IMR-90 (cell line): ENCODE measurements at regions not wholly inside any gene's neighbourhood (a gene's known extent, or its start where the extent isn't known, plus 50 kb on each side); places are given as distances from the start of the nearest gene placed in this dataset.

Source experiments
- ATAC-seq: fragments of 200-7000 bp; cut with Tn5 transposase; 2 replicates; pipeline ENCODE4 v1.9.1; 2020; ENCODE audit warnings: low read depth, mild to moderate bottlenecking, moderate library complexity
- BruUV-seq: library from RNA; stranded (reverse); fragments of 400-500 nt; replicated peaks from 2 replicates; lab custom pipeline; 2021; lab: Mats Ljungman, UMichigan
- CTCF ChIA-PET: fragments of 300-600 bp; formaldehyde crosslinking; extraction: SDS; loops from one replicate; lab custom pipeline; 2021; ENCODE audit warnings: antibody characterized with exemption; lab: Yijun Ruan, JAX
- POLR2A ChIA-PET: fragments of 300-600 bp; sonication (Branson Sonifier 250); formaldehyde crosslinking; loops from one replicate; lab custom pipeline; 2022; ENCODE audit warnings: antibody characterized with exemption; ENCODE audit not compliant: unreplicated experiment; lab: Charles Lee
- DNase-seq: peaks from one replicate; pipeline ENCODE4 v3.0.0; 2013
- H2AFZ ChIP-seq: replicated peaks from 2 replicates; pipeline ENCODE3; 2013; ENCODE audit warnings: low read length, mild to moderate bottlenecking; ENCODE audit not compliant: poor library complexity
- H2AK5ac ChIP-seq: 2 replicates; pipeline ENCODE4 v1.6.1; 2013; ENCODE audit warnings: low read depth, low read length, inconsistent platforms
- H2AK9ac ChIP-seq: replicated peaks from 2 replicates; pipeline ENCODE3; 2013; ENCODE audit warnings: mild to moderate bottlenecking, low read depth, low read length, moderate library complexity; ENCODE audit not compliant: poor library complexity
- H2BK120ac ChIP-seq: 2 replicates; pipeline ENCODE4 v1.6.1; 2013; ENCODE audit warnings: low read depth, low read length, inconsistent platforms
- H2BK15ac ChIP-seq: 3 replicates; pipeline ENCODE4 v1.6.1; 2013; ENCODE audit warnings: low read depth, low read length, inconsistent platforms
- H2BK20ac ChIP-seq: 2 replicates; pipeline ENCODE4 v1.6.1; 2013; ENCODE audit warnings: low read depth, mild to moderate bottlenecking, inconsistent platforms, low read length, moderate library complexity
- H2BK5ac ChIP-seq: 2 replicates; pipeline ENCODE4 v1.6.1; 2013; ENCODE audit warnings: mild to moderate bottlenecking, low read depth, low read length, inconsistent platforms; ENCODE audit not compliant: poor library complexity, severe bottlenecking
- H3K14ac ChIP-seq: replicated peaks from 2 replicates; pipeline ENCODE4 v1.6.1; 2013; ENCODE audit warnings: low read depth, low read length, inconsistent platforms
- H3K18ac ChIP-seq: 2 replicates; pipeline ENCODE4 v1.6.1; 2013; ENCODE audit warnings: low read depth, low read length, control low read depth
- H3K23ac ChIP-seq: 2 replicates; pipeline ENCODE4 v1.6.1; 2013; ENCODE audit warnings: low read depth, low read length, inconsistent platforms
- H3K27ac ChIP-seq: 2 replicates; pipeline ENCODE4 v1.5.1; 2013; ENCODE audit warnings: mild to moderate bottlenecking, control low read depth, low read length; ENCODE audit not compliant: insufficient read depth
- H3K27me3 ChIP-seq: 2 replicates; pipeline ENCODE4 v1.6.1; 2013; ENCODE audit warnings: low read length; ENCODE audit not compliant: control insufficient read depth, insufficient read depth
- H3K36me3 ChIP-seq: 2 replicates; pipeline ENCODE4 v1.6.1; 2013; ENCODE audit warnings: low read length, mixed read lengths; ENCODE audit not compliant: control insufficient read depth, insufficient read depth
- H3K4ac ChIP-seq: 2 replicates; pipeline ENCODE4 v1.6.1; 2013; ENCODE audit warnings: low read depth, low read length, inconsistent platforms
- H3K4me1 ChIP-seq: 2 replicates; pipeline ENCODE4 v1.6.1; 2013; ENCODE audit warnings: low read length, mixed read lengths; ENCODE audit not compliant: control insufficient read depth, insufficient read depth
- H3K4me2 ChIP-seq: 2 replicates; pipeline ENCODE4 v1.6.1; 2013; ENCODE audit warnings: low read depth, mild to moderate bottlenecking, control low read depth, low read length, moderate library complexity
- H3K4me3 ChIP-seq: 2 replicates; pipeline ENCODE4 v1.5.1; 2013; ENCODE audit warnings: low read depth, mild to moderate bottlenecking, control low read depth, low read length, moderate library complexity; ENCODE audit not compliant: insufficient read depth
- H3K56ac ChIP-seq: 2 replicates; pipeline ENCODE4 v1.6.1; 2013; ENCODE audit warnings: low read length, inconsistent platforms; ENCODE audit not compliant: insufficient read depth; ENCODE audit errors: extremely low read depth
- H3K79me1 ChIP-seq, 2 experiments: 2 replicates each; pipeline ENCODE4 v1.6.1; 2013; ENCODE audit warnings: low read length in 2 of 2, inconsistent platforms in 1 of 2, low read depth in 1 of 2
- H3K9ac ChIP-seq: 2 replicates; pipeline ENCODE4 v1.6.1; 2013; ENCODE audit warnings: low read depth, low read length, control low read depth
- H3K9me1 ChIP-seq: 2 replicates; pipeline ENCODE4 v1.6.1; 2013; ENCODE audit warnings: low read length, inconsistent platforms; ENCODE audit not compliant: insufficient read depth
- H3K9me3 ChIP-seq: 2 replicates; pipeline ENCODE4 v1.6.1; 2013; ENCODE audit warnings: low read length; ENCODE audit not compliant: control insufficient read depth, insufficient read depth
- H4K20me1 ChIP-seq: 2 replicates; pipeline ENCODE4 v1.6.1; 2013; ENCODE audit warnings: low read length, inconsistent platforms; ENCODE audit not compliant: insufficient read depth
- H4K5ac ChIP-seq: 2 replicates; pipeline ENCODE4 v1.6.1; 2013; ENCODE audit warnings: mild to moderate bottlenecking, low read depth, low read length, control low read depth
- H4K8ac ChIP-seq, 2 experiments: 2 replicates each; pipeline ENCODE4 v1.6.1; 2013; ENCODE audit warnings: low read depth in 2 of 2, low read length in 2 of 2, control low read depth in 1 of 2, inconsistent platforms in 1 of 2
- H4K91ac ChIP-seq: 2 replicates; pipeline ENCODE4 v1.6.1; 2013; ENCODE audit warnings: low read depth, low read length, inconsistent platforms; ENCODE audit not compliant: insufficient read depth
- BHLHE40 ChIP-seq: fragments of 150-350 bp; IDR thresholded peaks from 2 replicates; pipeline ENCODE4 v1.6.1; 2016; ENCODE audit warnings: mild to moderate bottlenecking, low read depth, low read length
- CHD1 ChIP-seq: IDR thresholded peaks from 2 replicates; pipeline ENCODE4 v1.6.1; 2012; ENCODE audit warnings: low read depth, low read length, improper control_type of control experiment
- FOS ChIP-seq: fragments of 150-350 bp; IDR thresholded peaks from 2 replicates; pipeline ENCODE4 v1.6.1; 2016; ENCODE audit warnings: low read depth, low read length
- MAZ ChIP-seq: IDR thresholded peaks from 2 replicates; pipeline ENCODE4 v1.6.1; 2012; ENCODE audit warnings: low read depth, mild to moderate bottlenecking, low read length, improper control_type of control experiment, moderate library complexity, borderline replicate concordance
- MXI1 ChIP-seq: IDR thresholded peaks from 2 replicates; pipeline ENCODE4 v1.6.1; 2012; ENCODE audit warnings: low read depth, mild to moderate bottlenecking, low read length, moderate library complexity, borderline replicate concordance
- NFE2L2 ChIP-seq: fragments of 150-350 bp; IDR thresholded peaks from 2 replicates; pipeline ENCODE4 v1.6.1; 2016; ENCODE audit warnings: low read depth, mild to moderate bottlenecking, low read length
- RCOR1 ChIP-seq: IDR thresholded peaks from 2 replicates; pipeline ENCODE4 v1.6.1; 2012; ENCODE audit warnings: mild to moderate bottlenecking, low read length, improper control_type of control experiment; ENCODE audit not compliant: insufficient replicate concordance
- RFX5 ChIP-seq: IDR thresholded peaks from 2 replicates; pipeline ENCODE4 v1.8.0; 2012; ENCODE audit warnings: low read depth, mild to moderate bottlenecking, low read length, moderate library complexity
- SMC3 ChIP-seq: fragments of 150-350 bp; IDR thresholded peaks from 2 replicates; pipeline ENCODE4 v1.6.1; 2016; ENCODE audit warnings: low read depth, mild to moderate bottlenecking, antibody characterized with exemption, low read length, moderate library complexity
- WGBS, 2 experiments: methylation state at CpG; one replicate each; pipeline versions ENCODE4 v1.1.5 to v1.1.7; 2013; ENCODE audit warnings: missing lambda C conversion rate in 2 of 2; ENCODE audit not compliant: insufficient read length in 1 of 2; ENCODE audit errors: extremely low coverage in 2 of 2; 5-methylcytosine and 5-hydroxymethylcytosine counted together
- dilution Hi-C: fragments of 300-500 bp; cut with HindIII; formaldehyde crosslinking; loops from one replicate; pipeline ENCODE4 v1.14.3; 2018; ENCODE audit warnings: low sequenced_read_pairs; ENCODE audit not compliant: unreplicated experiment
- in situ Hi-C: fragments of 300-500 bp; cut with MboI; formaldehyde crosslinking; loops from 3 replicates; pipeline ENCODE4 v1.14.3; 2019; ENCODE audit warnings: low sequenced_read_pairs, inconsistent platforms, mixed read lengths
- intact Hi-C: fragments of 100-400 bp; cut with micrococcal nuclease; formaldehyde crosslinking; loops from 2 replicates; pipeline ENCODE4 v1.10.0; 2022
- TF ChIP-seq, protein P1 (sequence below): conservative IDR thresholded peaks from 2 replicates; pipeline ENCODE4 v1.5.1; 2012; ENCODE audit warnings: mild to moderate bottlenecking, low read depth, low read length, improper control_type of control experiment
- TF ChIP-seq, protein P2 (sequence below): fragments of 150-350 bp; IDR thresholded peaks from 2 replicates; pipeline ENCODE4 v1.6.1; 2016; ENCODE audit warnings: low read depth, mild to moderate bottlenecking, low read length, moderate library complexity, borderline replicate concordance
- TF ChIP-seq, protein P3 (sequence below): fragments of 150-350 bp; IDR thresholded peaks from 2 replicates; pipeline ENCODE4 v1.6.1; 2017; ENCODE audit warnings: mild to moderate bottlenecking, antibody characterized with exemption, low read length, low read depth

DNA sequence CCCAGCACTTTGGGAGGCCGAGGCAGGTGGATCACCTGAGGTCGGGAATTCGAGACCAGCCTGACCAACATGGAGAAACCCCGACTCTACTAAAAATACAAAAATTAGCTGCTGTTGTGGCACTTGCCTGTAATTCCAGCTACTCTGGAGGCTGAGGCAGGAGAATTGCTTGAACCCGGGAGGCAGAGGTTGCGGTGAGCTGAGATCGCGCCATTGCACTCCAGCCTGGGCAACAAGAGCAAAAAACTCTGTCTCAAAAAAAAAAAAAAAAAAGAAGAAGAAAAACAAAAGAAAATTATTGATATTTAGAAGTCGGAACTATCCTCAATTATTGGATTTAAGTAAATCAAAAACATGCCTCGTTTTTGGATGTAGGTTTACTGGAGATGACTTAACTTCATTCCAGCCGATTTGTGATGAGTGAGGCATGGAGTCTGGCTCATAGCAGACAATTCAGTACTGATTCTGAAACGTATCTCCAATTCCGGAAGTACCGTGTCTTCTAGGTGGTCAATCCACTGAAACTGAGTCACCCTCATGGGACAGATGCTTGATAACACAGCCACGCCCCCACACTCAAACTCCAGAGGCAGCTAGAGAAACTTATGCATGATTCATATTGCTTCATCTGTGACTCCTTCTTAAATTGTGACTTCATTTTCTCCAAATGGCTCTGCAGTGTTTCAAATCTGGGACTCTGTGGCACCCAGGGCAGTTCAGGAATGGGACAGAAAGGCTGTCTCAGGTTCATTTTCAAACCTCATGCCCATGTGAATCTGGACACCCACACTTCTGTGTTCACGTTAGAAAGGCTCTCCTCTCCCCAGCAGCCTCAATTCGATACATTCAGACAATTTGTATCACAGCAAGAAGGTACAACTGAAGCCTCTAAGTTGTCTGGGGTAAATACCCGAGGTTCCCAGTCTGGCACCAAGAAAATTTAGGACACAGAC, 110.4 kb upstream of the ARMC2 start:
- DNase-seq, result peak; percentile 99
- Histone ChIP-seq H2AFZ (peak overlapping the region; percentile 76), H3K56ac (peak overlapping the region; percentile 52; the same call in 1 of the 2 replicates), H2BK15ac (peak overlapping the region; percentile 77; the same call in 1 of the 3 replicates), H3K4ac (peak overlapping the region; percentile 64), H3K23ac (peak overlapping the region; percentile 55; the same call in 1 of the 2 replicates), H3K4me1 (peaks cover 9% of the 10 kb centered on the region), H2AK9ac (peak overlapping the region; percentile 21), H4K91ac (peak overlapping the region; percentile 78), H3K4me2 (peak overlapping the region; percentile 54), H2BK120ac (peak overlapping the region; percentile 70), H3K9ac (peak overlapping the region; percentile 8; the same call in 1 of the 2 replicates), H2BK20ac (peak overlapping the region; percentile 28), H4K20me1 (no peaks in the 10 kb centered on the region), H3K9me1 (peaks cover 8% of the 10 kb centered on the region), H3K27me3 (no peaks in the 10 kb centered on the region), H3K27ac (peak overlapping the region; percentile 77), H3K9me3 (no peaks in the 10 kb centered on the region), H3K36me3 (no peaks in the 10 kb centered on the region), H4K5ac (peak overlapping the region; percentile 81), H2AK5ac (peak overlapping the region; percentile 59), H3K18ac (peak overlapping the region; percentile 74), H3K14ac (peak overlapping the region; percentile 29), H3K4me3 (no peak overlapping the region), H4K8ac (peak overlapping the region; percentile 39 to 92), H2BK5ac (peak overlapping the region; percentile 90), H3K79me1 (peaks cover 0 to 7% of the 10 kb centered on the region in 2 experiments; a peak in 1 of 4 replicates)
- ATAC-seq, result peak; percentile 78
- in situ Hi-C loops (no loop called here), intact Hi-C loops (no loop called here), dilution Hi-C loops (no loop called here)
- POLR2A ChIA-PET, result no interaction called here
- BruUV-seq, result no TSS peak
- WGBS, 2 experiments, result 0% methylated on average over 1 of the region's 18 CpGs; no CpG with 5 or more reads in 1 of the 2 experiments
- CTCF ChIA-PET, result interaction anchor here (0.7 kb wide), 1 partner anchor 706 kb away, joined by 3 read pairs; no protein-coding TSS in a partner anchor
- TF ChIP-seq CHD1, result no peak
- TF ChIP-seq MXI1, result no peak
- TF ChIP-seq, protein P1, sequence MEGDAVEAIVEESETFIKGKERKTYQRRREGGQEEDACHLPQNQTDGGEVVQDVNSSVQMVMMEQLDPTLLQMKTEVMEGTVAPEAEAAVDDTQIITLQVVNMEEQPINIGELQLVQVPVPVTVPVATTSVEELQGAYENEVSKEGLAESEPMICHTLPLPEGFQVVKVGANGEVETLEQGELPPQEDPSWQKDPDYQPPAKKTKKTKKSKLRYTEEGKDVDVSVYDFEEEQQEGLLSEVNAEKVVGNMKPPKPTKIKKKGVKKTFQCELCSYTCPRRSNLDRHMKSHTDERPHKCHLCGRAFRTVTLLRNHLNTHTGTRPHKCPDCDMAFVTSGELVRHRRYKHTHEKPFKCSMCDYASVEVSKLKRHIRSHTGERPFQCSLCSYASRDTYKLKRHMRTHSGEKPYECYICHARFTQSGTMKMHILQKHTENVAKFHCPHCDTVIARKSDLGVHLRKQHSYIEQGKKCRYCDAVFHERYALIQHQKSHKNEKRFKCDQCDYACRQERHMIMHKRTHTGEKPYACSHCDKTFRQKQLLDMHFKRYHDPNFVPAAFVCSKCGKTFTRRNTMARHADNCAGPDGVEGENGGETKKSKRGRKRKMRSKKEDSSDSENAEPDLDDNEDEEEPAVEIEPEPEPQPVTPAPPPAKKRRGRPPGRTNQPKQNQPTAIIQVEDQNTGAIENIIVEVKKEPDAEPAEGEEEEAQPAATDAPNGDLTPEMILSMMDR, result no peak
- no peak for TF ChIP-seq RFX5
- TF ChIP-seq MAZ, result no peak
- TF ChIP-seq, protein P2, sequence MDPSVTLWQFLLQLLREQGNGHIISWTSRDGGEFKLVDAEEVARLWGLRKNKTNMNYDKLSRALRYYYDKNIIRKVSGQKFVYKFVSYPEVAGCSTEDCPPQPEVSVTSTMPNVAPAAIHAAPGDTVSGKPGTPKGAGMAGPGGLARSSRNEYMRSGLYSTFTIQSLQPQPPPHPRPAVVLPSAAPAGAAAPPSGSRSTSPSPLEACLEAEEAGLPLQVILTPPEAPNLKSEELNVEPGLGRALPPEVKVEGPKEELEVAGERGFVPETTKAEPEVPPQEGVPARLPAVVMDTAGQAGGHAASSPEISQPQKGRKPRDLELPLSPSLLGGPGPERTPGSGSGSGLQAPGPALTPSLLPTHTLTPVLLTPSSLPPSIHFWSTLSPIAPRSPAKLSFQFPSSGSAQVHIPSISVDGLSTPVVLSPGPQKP, result no peak
- TF ChIP-seq NFE2L2, result peak; percentile 30; the same call in 1 of the 2 replicates
- no peak for TF ChIP-seq SMC3
- TF ChIP-seq, protein P3, sequence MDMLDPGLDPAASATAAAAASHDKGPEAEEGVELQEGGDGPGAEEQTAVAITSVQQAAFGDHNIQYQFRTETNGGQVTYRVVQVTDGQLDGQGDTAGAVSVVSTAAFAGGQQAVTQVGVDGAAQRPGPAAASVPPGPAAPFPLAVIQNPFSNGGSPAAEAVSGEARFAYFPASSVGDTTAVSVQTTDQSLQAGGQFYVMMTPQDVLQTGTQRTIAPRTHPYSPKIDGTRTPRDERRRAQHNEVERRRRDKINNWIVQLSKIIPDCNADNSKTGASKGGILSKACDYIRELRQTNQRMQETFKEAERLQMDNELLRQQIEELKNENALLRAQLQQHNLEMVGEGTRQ, result peak; percentile 6; the same call in 1 of the 2 replicates
- peak; percentile 67 for TF ChIP-seq RCOR1
- TF ChIP-seq BHLHE40, result peak; percentile 69; the same call in 1 of the 2 replicates
- peak; percentile 89 for TF ChIP-seq FOS
